ENCODE measurements at regions not wholly inside any gene's neighbourhood (a gene's known extent, or its start where the extent isn't known, plus 50 kb on each side); places are given as distances from the start of the nearest gene placed in this dataset.

GRCh38 chr12:76198839-76199238, 114.4 kb upstream of the NAP1L1 start:
- Mint-ChIP-seq H3K27ac (ENCODE audit: low read depth, unreplicated experiment) (no peak overlapping the region), H3K36me3 (ENCODE audit: insufficient read depth, unreplicated experiment) (no peaks in the 10 kb centered on the region), H3K4me1 (ENCODE audit: insufficient read depth, unreplicated experiment) (no peaks in the 10 kb centered on the region), H3K4me3 (ENCODE audit: unreplicated experiment) (no peak overlapping the region), H3K9me3 (ENCODE audit: unreplicated experiment) (peaks cover 17% of the 10 kb centered on the region), H3K27me3 (ENCODE audit: insufficient read depth, unreplicated experiment) (no peaks in the 10 kb centered on the region)
- ChIA-PET POLR2A (no interaction called here), CTCF (no interaction called here)
- no TSS peak for BruUV-seq (replicated peaks)
- TF ChIP-seq, protein P1, sequence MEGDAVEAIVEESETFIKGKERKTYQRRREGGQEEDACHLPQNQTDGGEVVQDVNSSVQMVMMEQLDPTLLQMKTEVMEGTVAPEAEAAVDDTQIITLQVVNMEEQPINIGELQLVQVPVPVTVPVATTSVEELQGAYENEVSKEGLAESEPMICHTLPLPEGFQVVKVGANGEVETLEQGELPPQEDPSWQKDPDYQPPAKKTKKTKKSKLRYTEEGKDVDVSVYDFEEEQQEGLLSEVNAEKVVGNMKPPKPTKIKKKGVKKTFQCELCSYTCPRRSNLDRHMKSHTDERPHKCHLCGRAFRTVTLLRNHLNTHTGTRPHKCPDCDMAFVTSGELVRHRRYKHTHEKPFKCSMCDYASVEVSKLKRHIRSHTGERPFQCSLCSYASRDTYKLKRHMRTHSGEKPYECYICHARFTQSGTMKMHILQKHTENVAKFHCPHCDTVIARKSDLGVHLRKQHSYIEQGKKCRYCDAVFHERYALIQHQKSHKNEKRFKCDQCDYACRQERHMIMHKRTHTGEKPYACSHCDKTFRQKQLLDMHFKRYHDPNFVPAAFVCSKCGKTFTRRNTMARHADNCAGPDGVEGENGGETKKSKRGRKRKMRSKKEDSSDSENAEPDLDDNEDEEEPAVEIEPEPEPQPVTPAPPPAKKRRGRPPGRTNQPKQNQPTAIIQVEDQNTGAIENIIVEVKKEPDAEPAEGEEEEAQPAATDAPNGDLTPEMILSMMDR (IDR thresholded peaks at IDR 0.05; ENCODE audit: unreplicated experiment), result no peak
- no peak for DNase-seq (ENCODE audit: unreplicated experiment)
- intact Hi-C loops (cut with micrococcal nuclease), result no loop called here

DNA sequence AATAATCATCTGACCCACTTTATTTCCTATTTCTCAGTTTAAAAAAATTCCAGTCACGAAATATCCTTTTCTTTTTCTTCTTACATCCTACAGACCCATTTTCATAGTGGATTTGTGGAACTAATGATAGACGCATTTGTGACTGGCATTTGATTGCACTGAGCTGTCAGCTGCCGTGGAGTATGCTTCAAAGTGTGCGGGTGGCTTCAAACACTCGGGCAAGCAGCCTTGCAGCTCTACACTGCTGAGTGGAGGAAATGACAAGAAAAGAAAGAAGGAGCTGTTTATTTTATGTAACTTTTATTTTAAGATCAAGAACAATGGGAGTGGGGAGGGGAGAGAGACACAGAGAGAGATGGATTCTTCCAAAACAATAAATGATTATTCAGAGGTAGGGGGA, 112.8 kb upstream of the NAP1L1 start:
- CTCF ChIA-PET, result no interaction called here
- H3K27ac Mint-ChIP-seq (ENCODE audit: low read depth, unreplicated experiment), result no peak overlapping the region
- H3K9me3 Mint-ChIP-seq (ENCODE audit: unreplicated experiment), result peaks cover 17% of the 10 kb centered on the region

DNA sequence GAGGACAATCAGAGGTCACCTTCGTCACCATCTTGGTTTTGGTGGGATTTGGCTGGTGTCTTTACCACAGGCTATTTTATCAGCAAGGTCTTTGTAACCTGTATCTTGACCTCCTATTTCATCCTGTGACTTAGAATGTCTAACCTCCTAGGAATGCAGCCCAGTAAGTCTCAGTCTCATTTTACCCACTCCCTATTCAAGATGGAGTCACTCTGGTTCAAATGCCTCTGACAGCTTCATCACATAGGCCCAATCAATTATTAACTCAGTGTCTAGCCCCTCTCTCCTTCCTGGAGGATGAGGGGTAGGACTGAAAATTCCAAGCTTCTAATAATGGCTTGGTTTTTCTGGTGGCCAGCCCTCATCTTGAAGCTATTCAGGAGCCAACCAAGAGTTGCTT, 111.4 kb upstream of the NAP1L1 start:
- no peak for DNase-seq (ENCODE audit: unreplicated experiment)
- no TSS peak for BruUV-seq (replicated peaks)
- H3K4me3 Mint-ChIP-seq (ENCODE audit: unreplicated experiment), result no peak overlapping the region
- no peaks in the 10 kb centered on the region for H3K36me3 Mint-ChIP-seq (ENCODE audit: insufficient read depth, unreplicated experiment)
- no peaks in the 10 kb centered on the region for H3K4me1 Mint-ChIP-seq (ENCODE audit: insufficient read depth, unreplicated experiment)
- TF ChIP-seq, protein P1 (IDR thresholded peaks at IDR 0.05; ENCODE audit: unreplicated experiment), result no peak
- H3K27ac Mint-ChIP-seq (ENCODE audit: low read depth, unreplicated experiment), result no peak overlapping the region
- ChIA-PET CTCF (interaction anchor here (0.6 kb wide), 1 partner anchor 389 kb away, joined by 3 read pairs; no protein-coding TSS in a partner anchor), POLR2A (no interaction called here)
- no peaks in the 10 kb centered on the region for H3K27me3 Mint-ChIP-seq (ENCODE audit: insufficient read depth, unreplicated experiment)
- peaks cover 17% of the 10 kb centered on the region for H3K9me3 Mint-ChIP-seq (ENCODE audit: unreplicated experiment)
- intact Hi-C loops (cut with micrococcal nuclease), result no loop called here

More for the DNA sequence above, 112.8 kb upstream of the NAP1L1 start:
- intact Hi-C loops (cut with micrococcal nuclease), result no loop called here
- H3K27me3 Mint-ChIP-seq (ENCODE audit: insufficient read depth, unreplicated experiment), result no peaks in the 10 kb centered on the region
- no peaks in the 10 kb centered on the region for H3K36me3 Mint-ChIP-seq (ENCODE audit: insufficient read depth, unreplicated experiment)
- POLR2A ChIA-PET, result no interaction called here
- no peaks in the 10 kb centered on the region for H3K4me1 Mint-ChIP-seq (ENCODE audit: insufficient read depth, unreplicated experiment)
- TF ChIP-seq, protein P1 (IDR thresholded peaks at IDR 0.05; ENCODE audit: unreplicated experiment), result no peak
- H3K4me3 Mint-ChIP-seq (ENCODE audit: unreplicated experiment), result no peak overlapping the region
- no TSS peak for BruUV-seq (replicated peaks)
- DNase-seq (ENCODE audit: unreplicated experiment), result no peak

DNA sequence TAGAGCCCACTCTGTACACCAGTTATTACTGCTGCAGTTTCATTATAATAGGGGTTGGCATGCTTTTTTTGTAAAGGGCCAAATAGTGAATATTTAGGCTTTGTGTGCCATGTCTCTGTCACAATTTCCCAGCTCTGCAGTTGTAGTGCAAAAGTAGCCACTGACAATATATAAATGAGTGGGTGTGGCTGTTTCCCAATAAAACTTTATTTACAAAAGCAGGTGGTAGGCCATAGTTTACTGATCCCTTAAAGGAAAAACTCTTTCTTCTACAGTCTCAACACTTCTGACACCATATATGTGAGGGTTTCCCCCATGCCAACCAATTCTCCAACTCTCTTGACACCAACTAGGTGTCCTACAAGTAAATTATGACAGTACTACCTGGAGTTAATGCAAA, 110.2 kb upstream of the NAP1L1 start:
- Mint-ChIP-seq H3K9me3 (ENCODE audit: unreplicated experiment) (peaks cover 17% of the 10 kb centered on the region), H3K4me1 (ENCODE audit: insufficient read depth, unreplicated experiment) (no peaks in the 10 kb centered on the region), H3K36me3 (ENCODE audit: insufficient read depth, unreplicated experiment) (no peaks in the 10 kb centered on the region), H3K27me3 (ENCODE audit: insufficient read depth, unreplicated experiment) (no peaks in the 10 kb centered on the region), H3K27ac (ENCODE audit: low read depth, unreplicated experiment) (no peak overlapping the region), H3K4me3 (ENCODE audit: unreplicated experiment) (no peak overlapping the region)
- ChIA-PET CTCF (interaction anchor here (0.6 kb wide), 1 partner anchor 145 kb away, joined by 3 read pairs; no protein-coding TSS in a partner anchor), POLR2A (no interaction called here)
- intact Hi-C loops (cut with micrococcal nuclease), result no loop called here
- no TSS peak for BruUV-seq (replicated peaks)
- TF ChIP-seq, protein P1 (IDR thresholded peaks at IDR 0.05; ENCODE audit: unreplicated experiment), result no peak
- DNase-seq (ENCODE audit: unreplicated experiment), result no peak

Measured in MCF 10A (cell line).